Erythroblast (primary cell): ENCODE measurements at regions not wholly inside any gene's neighbourhood (a gene's known extent, or its start where the extent isn't known, plus 50 kb on each side); places are given as distances from the start of the nearest gene placed in this dataset.

Experiments used
- DNase-seq, 2 experiments: peaks; one replicate each; lab custom pipeline; 2025; lab: John Stamatoyannopoulos, UW
- GATA1 ChIP-seq: IDR thresholded peaks from 2 replicates; pipeline ENCODE4 v1.6.1; 2011; ENCODE audit warnings: low read depth, mild to moderate bottlenecking, control low read depth, low read length, moderate library complexity
- POLR2A ChIP-seq: IDR thresholded peaks from 2 replicates; pipeline ENCODE4 v1.6.1; 2011; ENCODE audit warnings: mild to moderate bottlenecking, low read length

DNA sequence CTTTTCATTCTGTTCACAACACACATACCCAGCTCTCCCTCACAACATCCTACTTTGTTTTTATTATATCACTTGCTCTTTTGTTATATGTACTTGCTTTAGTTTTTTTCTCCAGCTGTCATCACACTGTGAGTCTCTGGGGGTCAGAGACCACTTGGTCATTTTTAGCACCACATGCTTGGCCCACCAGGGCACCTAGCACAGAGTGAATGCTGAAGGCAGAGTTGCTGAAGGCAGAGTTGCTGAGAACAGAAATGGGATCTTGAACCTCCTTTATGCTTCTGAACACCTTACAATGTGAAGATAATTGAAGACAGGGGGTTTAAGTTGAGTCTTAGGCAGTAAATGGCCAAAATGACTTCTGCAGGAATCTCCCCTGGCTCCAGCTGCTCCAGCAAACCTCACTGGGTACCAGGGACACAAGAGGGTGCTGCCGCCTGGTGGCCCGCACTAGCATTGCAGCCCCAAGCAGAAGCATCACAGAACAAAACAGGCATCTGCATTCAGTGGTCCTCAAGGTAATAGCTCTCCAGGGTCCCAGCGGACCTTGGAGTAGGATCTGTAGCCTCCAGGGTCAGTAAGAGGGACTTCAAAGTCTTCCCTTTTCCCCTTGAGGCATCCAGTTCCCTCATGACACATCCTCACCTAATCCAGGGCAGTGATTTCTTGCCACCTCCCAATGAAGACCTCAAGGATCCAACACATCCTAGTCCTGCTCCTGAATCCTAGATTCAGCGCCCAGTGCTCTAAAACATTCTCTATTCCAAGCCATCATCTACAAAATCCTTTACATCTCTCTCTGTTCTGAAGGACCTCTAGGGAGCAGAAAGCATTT is 1972.6 kb downstream of the TP53TG3F start:
- TF ChIP-seq POLR2A = no peak
- peak; percentile 8 to 9 for DNase-seq

DNA sequence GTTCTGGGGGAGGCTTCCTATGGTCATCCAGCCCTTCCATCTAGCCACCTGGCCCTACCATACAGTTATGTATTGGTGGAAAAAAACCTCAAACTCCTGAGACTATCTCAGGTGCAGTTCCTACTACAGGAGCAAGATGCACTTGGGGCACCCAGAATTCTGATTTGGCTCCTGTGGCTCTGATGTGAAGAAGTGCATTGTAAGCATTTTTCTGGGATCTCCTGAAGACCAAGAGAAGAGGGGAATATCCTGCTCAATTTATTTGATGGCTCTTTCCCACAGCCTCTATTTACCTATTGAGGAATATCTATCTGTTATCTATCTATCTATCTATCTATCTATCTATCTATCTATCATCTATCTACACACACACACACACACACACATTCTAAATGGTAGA is 1981.5 kb downstream of the TP53TG3F start:
- no peak for TF ChIP-seq POLR2A
- no peak for TF ChIP-seq GATA1
- no peak for DNase-seq

DNA sequence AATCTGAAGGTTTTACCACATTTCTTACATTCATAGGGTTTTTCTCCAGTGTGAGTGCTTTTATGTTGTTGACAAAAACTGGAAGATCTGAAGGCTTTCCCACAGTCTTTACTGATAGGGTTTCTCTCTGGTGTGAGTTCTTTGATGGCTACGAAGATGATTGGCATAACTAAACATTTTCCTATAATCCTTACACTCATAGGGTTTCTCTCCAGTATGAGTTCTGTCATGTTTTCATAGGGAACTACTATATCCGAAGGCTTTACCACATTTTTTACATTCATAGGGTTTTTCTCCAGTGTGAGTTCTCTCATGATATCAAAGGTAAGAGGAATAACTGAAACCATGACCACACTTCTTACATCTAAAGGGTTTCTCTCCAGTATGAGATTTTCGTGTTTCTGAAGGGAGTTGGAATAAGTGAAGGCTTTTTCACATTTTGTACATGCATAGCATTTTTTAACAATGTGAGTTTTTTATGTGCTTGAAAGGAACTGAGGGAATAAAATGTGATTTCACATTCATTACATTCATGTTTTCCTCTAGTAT is 1987.7 kb downstream of the TP53TG3F start:
- DNase-seq = no peak
- TF ChIP-seq POLR2A (no peak), GATA1 (no peak)

DNA sequence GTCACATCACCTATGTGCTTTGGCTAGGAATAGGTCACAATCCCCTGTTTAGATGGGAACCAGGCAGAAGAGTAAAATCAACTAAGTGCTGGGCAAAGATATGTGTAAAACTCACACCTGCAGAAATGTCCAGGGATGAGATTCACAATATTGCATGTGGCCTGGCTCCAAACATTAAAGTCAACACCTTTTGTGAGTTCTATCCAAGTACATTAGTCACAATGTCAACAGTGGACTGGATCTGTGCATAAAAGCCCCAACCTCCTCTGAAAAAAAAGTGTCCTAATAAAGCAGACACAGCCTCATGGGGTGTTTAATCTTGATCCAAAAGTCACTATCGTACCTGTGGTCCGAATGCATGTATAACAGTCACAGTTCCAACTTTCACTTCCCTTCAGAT is 1990.3 kb downstream of the TP53TG3F start:
- TF ChIP-seq GATA1 (no peak), POLR2A (no peak)
- DNase-seq = no peak

DNA sequence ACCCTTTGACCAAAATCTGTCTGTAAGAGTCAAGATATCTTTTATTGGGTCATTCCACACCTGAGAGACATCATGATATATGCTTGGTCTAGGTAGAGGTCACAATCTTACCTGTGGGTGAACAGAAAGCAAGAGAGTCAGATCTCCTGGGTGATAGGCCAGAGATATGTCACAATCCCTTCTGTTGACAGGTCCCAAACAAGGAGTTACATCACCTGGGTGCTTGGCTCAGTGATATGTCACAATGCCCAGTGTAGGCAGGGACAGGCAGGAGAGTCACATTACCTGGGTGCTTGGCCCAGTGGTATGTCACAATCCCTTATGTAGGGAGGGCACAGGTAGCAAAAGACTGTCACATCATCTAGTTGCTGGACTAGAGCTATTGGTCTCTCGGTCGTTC is 1991.2 kb downstream of the TP53TG3F start:
- no peak for DNase-seq
- TF ChIP-seq GATA1 = no peak
- TF ChIP-seq POLR2A = no peak

DNA sequence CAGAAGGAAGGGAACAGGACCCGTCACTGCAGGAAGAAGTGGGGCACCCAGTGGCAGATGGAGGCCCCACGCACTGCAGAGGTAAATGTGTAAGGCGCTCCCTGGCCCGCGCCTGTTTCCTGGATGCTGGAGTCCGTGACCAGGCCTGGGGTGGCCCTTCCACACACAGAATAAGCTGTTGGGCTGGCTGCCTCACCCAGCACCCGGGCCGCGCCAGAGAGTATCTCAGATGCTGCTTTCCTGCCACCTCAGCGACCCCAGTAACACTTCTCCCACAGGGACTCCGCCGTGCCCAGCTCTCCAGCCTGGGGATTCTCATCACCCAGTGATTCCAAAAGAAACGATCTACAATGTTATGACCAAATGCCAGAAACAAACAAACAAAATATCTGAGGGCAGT is 1993.1 kb downstream of the TP53TG3F start:
- TF ChIP-seq POLR2A (no peak), GATA1 (no peak)
- no peak for DNase-seq

DNA sequence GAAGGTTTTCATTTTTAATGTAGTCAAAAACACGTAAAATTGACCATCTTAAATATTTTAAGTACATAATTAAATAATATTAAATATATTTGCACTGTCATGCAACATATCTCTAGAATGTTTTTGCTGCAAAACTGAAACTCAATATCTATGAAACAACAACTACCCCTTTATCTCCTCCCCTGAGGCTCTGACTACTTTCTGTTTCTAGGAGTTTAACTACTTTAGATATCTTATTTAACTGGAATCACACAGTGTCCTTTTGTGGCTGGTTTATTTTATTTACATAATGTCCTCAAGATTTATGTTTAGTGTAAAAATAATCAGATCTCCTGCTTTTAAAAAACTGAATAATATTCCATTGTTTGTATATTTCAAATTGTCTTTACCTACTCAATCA is 2003.9 kb downstream of the TP53TG3F start:
- DNase-seq = no peak
- TF ChIP-seq POLR2A (no peak), GATA1 (no peak)

DNA sequence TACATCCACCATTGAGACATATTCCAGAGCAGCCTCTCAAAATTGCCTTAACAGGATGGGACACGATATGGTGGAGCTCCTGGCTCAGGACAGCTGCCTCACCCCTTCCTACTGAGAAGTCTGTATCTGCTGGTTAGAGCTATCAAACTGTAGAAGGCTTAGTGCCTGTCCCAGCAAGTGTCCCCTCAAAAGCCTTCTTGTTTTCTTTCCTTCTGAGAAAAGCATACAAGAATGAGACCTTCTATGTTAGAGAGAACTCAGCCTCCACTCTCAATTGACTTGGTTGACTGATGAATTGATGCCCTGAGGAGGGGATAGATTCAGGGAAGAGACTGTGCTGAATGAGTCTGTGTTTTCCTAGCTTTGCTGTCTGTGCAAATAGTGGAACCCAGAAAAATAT is 2020.9 kb downstream of the TP53TG3F start:
- no peak for TF ChIP-seq GATA1
- TF ChIP-seq POLR2A = no peak
- DNase-seq = no peak

DNA sequence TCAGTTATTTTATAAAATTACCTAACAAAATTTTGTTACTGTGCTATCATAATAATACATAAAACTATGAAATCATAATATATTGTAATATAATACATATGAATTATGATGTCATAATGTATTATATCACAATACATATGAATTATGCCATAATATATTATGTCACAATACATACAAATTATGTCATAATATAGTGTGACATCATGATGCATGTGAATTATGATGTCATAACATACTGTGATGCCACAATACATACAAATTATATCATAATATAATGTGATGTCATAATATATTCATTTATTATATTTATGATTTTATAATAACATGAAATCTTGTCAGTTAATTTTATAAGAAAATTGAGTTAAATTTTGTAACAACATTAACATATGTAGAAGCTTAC is 2021.6 kb downstream of the TP53TG3F start:
- TF ChIP-seq POLR2A (no peak), GATA1 (no peak)
- no peak for DNase-seq

DNA sequence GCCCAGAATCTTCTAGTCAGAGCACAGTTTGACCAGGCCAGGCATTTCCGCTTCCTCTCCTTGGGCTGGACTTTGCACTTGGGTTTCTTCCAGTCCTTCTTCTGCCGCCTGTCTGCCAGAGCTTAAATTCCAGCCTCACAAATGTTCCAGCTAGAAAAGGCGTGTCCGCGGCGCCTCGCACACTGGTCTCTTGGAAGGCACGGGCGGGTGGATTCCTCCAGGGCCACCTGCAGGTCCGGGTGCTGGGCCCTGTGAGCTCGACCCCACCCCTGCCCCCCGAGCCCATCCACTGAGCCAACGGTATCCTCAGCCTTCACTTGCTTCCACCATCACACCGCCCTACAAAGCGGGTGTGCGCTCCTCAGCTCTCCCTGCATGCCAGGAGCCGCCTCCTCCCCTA is 2026.5 kb downstream of the TP53TG3F start:
- DNase-seq = no peak
- TF ChIP-seq POLR2A = no peak
- TF ChIP-seq GATA1 = no peak

DNA sequence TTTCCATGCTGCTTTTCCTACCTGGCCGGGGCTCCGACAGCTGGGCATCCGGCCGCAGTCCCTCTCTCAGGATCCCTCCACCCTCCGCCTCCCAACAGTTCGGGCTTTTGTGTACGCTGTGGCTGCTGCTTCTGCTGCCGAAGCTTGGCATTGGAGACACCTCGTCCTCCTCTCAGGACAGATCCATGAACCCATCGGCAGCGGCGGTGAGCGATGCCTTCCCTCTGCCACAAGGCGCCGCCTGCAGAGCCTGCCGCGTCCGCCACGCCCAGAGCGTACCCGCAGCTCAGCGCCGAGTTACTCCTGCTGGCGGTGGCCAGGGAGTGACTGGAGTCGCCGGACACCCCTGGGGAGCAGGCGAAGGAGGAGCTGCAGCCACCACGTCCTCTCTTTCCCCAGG is 2032.8 kb downstream of the TP53TG3F start:
- TF ChIP-seq POLR2A (no peak), GATA1 (no peak)
- no peak for DNase-seq

DNA sequence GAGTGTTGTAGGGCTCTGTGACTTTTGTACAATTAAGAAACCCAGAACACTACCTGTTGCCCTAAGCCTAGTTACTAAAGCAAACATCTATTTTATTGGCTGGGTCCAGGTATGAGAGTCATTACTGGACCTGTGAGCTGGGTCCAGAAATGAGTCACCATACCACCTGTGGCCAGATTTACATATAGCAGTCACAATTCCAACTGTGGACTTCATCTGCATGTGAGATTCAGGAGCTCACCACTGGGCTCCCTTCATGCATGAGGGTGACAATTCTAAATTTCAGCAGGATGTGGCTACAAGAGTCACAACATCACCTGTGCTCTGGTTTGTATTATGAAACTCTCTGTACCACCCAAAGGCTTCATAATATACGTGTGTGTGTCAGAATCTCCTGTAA is 2038.0 kb downstream of the TP53TG3F start:
- DNase-seq = no peak
- TF ChIP-seq POLR2A (no peak), GATA1 (no peak)

DNA sequence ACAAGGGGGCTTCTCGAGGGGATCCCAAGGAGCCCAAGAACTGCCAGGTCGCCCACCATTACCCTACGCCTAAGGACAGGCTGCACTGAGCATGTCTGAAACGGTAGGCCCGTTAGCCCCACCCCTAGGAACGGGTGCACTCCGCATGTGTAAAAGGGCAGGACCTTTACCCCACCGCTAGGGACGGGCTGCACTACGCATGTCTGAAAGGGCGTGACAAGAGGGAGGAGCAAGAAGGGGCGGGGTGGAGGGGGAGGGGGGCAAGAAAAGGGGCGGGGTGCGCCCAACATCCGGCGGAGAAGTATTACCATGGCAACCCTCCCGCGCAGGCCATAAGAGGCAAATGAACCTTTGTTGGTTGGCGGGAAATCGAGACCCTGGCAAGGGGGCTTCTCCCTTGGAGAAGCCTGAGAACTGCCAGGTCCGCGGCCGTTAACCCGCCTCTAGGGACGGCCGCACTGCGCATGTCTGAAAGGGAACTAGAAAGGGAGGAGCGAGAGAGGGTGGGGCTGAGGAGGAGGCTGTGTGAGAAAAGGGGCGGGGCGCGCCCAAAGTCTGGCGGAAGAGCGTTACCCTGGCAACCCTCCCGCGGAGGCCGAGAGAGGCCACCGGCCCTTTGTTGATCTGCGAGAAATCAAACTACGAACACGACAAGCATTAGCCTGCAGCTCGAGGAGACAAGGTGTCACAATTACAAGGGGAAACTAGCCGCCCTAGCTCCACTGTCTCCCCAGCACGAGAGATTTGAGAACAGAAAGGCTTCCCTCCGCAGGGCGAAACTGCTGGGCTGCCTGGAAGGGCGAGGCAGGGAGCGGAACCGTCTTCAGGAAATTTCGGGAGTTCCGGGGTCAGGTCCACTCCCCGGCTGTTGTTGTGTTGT is 2046.8 kb downstream of the TP53TG3F start:
- no peak for TF ChIP-seq GATA1
- TF ChIP-seq POLR2A = no peak

DNA sequence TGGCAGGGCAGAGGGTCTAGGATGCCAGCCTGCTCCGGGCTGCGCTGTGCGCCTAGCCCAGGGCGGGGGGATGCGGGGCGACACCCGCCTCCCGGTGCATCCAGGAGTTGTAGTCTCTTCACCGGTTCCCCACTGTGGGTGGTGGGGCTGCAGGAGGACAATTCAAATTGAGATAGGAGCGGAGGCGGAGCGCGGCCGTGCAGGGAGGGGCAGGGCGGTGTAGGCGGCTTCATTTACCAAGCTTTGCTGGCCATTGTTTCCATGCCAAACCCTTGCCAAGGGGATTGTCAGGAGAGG is 2047.4 kb downstream of the TP53TG3F start:
- TF ChIP-seq GATA1 (no peak), POLR2A (no peak)
- DNase-seq = no peak

More for the DNA sequence above, 2046.8 kb downstream of the TP53TG3F start:
- no peak for DNase-seq
